ENCODE measurements at regions not wholly inside any gene's neighbourhood (a gene's known extent, or its start where the extent isn't known, plus 50 kb on each side); places are given as distances from the start of the nearest gene placed in this dataset.

DNA sequence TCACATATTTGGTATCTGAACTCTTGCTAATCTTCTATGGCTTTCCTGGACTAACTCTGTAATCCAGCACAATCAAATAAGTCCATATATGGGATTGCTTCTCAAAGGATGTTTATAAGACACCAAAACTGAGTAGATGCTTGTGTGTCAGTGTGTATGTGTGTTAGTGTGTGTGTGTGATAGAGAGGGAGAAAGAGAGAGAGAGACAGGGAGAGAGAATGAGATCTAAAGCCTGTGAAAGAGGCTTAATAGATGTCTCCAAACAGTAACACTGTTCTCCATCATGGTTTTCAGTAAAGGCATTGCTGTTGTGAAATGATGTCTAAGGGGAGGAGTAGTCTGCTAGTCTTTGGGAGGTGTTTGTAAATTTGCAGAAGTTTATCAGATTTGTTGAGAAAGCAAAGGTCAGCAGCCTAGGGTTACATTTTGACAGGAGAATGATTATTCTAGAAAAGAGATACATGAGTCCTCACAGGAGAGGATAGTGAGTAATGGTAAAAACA lies 73.9 kb upstream of the MLIP start:
- TF ChIP-seq, protein P1, sequence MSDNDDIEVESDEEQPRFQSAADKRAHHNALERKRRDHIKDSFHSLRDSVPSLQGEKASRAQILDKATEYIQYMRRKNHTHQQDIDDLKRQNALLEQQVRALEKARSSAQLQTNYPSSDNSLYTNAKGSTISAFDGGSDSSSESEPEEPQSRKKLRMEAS (IDR thresholded peaks at IDR 0.05; ENCODE audit: low read depth) = no peak
- TF ChIP-seq RAD21 (IDR thresholded peaks at IDR 0.05; ENCODE audit: low read length) (no peak), TAF1 (IDR thresholded peaks at IDR 0.05; ENCODE audit: borderline replicate concordance, low read depth, low read length) (no peak), SMC3 (IDR thresholded peaks at IDR 0.05; ENCODE audit: low read depth, low read length) (no peak), RFX5 (IDR thresholded peaks at IDR 0.05; ENCODE audit: low read length) (no peak), REST (IDR thresholded peaks at IDR 0.05; ENCODE audit: low read depth, low read length) (no peak), FOXM1 (IDR thresholded peaks at IDR 0.05; ENCODE audit: low read depth) (no peak), ELF1 (IDR thresholded peaks at IDR 0.05) (no peak)
- TF ChIP-seq, protein P2, sequence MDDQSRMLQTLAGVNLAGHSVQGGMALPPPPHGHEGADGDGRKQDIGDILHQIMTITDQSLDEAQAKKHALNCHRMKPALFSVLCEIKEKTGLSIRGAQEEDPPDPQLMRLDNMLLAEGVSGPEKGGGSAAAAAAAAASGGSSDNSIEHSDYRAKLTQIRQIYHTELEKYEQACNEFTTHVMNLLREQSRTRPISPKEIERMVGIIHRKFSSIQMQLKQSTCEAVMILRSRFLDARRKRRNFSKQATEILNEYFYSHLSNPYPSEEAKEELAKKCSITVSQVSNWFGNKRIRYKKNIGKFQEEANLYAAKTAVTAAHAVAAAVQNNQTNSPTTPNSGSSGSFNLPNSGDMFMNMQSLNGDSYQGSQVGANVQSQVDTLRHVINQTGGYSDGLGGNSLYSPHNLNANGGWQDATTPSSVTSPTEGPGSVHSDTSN (IDR thresholded peaks at IDR 0.05) = no peak
- no peak overlapping the region for H2AFZ ChIP-seq (ENCODE audit: low read depth)
- no peaks in the 10 kb centered on the region for H3K9me2 ChIP-seq
- no peak overlapping the region for H3K9ac ChIP-seq
- ChIA-PET POLR2A (no interaction called here), CTCF (no interaction called here)
- H3K4me3 ChIP-seq (ENCODE audit: low read depth in 2 of 2, low read length in 1 of 2) = no peak overlapping the region
- no peak overlapping the region for H3K27ac ChIP-seq (ENCODE audit: low read depth in 2 of 2, low read length in 1 of 2)
- no peaks in the 10 kb centered on the region for H3K9me3 ChIP-seq
- no peaks in the 10 kb centered on the region for H3K27me3 ChIP-seq (ENCODE audit: insufficient read depth)
- H3K36me3 ChIP-seq (replicated peaks in 1 of 2; ENCODE audit: control insufficient read depth in 1 of 2, insufficient read depth in 2 of 2, low read length in 1 of 2) = no peaks in the 10 kb centered on the region
- H3K79me2 ChIP-seq (ENCODE audit: insufficient read depth) = no peaks in the 10 kb centered on the region
- no peak overlapping the region for H3K4me2 ChIP-seq
- DNase-seq = no peak
- no peaks in the 10 kb centered on the region for H3F3A ChIP-seq (replicated peaks; ENCODE audit: insufficient read depth)
- H3K4me1 ChIP-seq (ENCODE audit: control insufficient read depth in 1 of 2, insufficient read depth in 2 of 2, low read depth in 1 of 2, low read length in 1 of 2) = no peaks in the 10 kb centered on the region
- H4K20me1 ChIP-seq (ENCODE audit: insufficient read depth) = no peaks in the 10 kb centered on the region

- Histone ChIP-seq H2AFZ (ENCODE audit: low read depth) (no peak overlapping the region), H3K36me3 (replicated peaks in 1 of 2; ENCODE audit: control insufficient read depth in 1 of 2, insufficient read depth in 2 of 2, low read length in 1 of 2) (no peaks in the 10 kb centered on the region), H4K20me1 (ENCODE audit: insufficient read depth) (no peaks in the 10 kb centered on the region), H3K9me2 (no peaks in the 10 kb centered on the region), H3K27ac (ENCODE audit: low read depth in 2 of 2, low read length in 1 of 2) (no peak overlapping the region), H3K9ac (no peak overlapping the region), H3K79me2 (ENCODE audit: insufficient read depth) (no peaks in the 10 kb centered on the region), H3F3A (replicated peaks; ENCODE audit: insufficient read depth) (no peaks in the 10 kb centered on the region), H3K4me1 (ENCODE audit: control insufficient read depth in 1 of 2, insufficient read depth in 2 of 2, low read depth in 1 of 2, low read length in 1 of 2) (no peaks in the 10 kb centered on the region), H3K27me3 (ENCODE audit: insufficient read depth) (no peaks in the 10 kb centered on the region), H3K4me3 (ENCODE audit: low read depth in 2 of 2, low read length in 1 of 2) (no peak overlapping the region), H3K9me3 (no peaks in the 10 kb centered on the region), H3K4me2 (no peak overlapping the region)
- DNase-seq = no peak
- CTCF ChIA-PET = no interaction called here
- TF ChIP-seq IRF3 (IDR thresholded peaks at IDR 0.05; ENCODE audit: low read depth, low read length) (no peak), RFX5 (IDR thresholded peaks at IDR 0.05; ENCODE audit: low read length) (no peak), CHD2 (IDR thresholded peaks at IDR 0.05; ENCODE audit: low read length, partially characterized antibody) (no peak), NRF1 (IDR thresholded peaks at IDR 0.05; ENCODE audit: low read depth, low read length) (no peak), TAF1 (IDR thresholded peaks at IDR 0.05; ENCODE audit: borderline replicate concordance, low read depth, low read length) (no peak)
- TF ChIP-seq, protein P1 (IDR thresholded peaks at IDR 0.05; ENCODE audit: low read depth) = no peak
- POLR2A ChIA-PET = no interaction called here
These were observed 70.7 kb upstream of the MLIP start for GRCh38 chr6:54040545-54040944.
